ENCODE measurements at regions not wholly inside any gene's neighbourhood (a gene's known extent, or its start where the extent isn't known, plus 50 kb on each side); places are given as distances from the start of the nearest gene placed in this dataset.

- Histone ChIP-seq H3K4me1 (no peaks in the 10 kb centered on the region), H3K4me3 (no peak overlapping the region), H3K36me3 (no peaks in the 10 kb centered on the region), H3K27me3 (no peaks in the 10 kb centered on the region), H3K27ac (replicated peaks in 1 of 4) (no peak overlapping the region), H3K9me3 (no peaks in the 10 kb centered on the region)
- DNase-seq (ENCODE audit: extremely low spot score) = no peak
- TF ChIP-seq POLR2A (IDR thresholded peaks at IDR 0.05; ENCODE audit: low read depth) (no peak), POLR2AphosphoS5 (IDR thresholded peaks at IDR 0.05) (no peak), EP300 (IDR thresholded peaks at IDR 0.05) (no peak), CTCF (IDR thresholded peaks at IDR 0.05) (no peak)
- WGBS = 88% methylated on average over 4 of the region's 4 CpGs
- intact Hi-C loops (cut with DNase I) = no loop called here
Measured at GRCh38 chr9:28341913-28342312, 768.6 kb upstream of the C9orf72 start.

GRCh38 chr9:28342815-28343338, 769.6 kb upstream of the C9orf72 start:
- H3K27me3 ChIP-seq = no peaks in the 10 kb centered on the region
- no peaks in the 10 kb centered on the region for H3K36me3 ChIP-seq
- no peaks in the 10 kb centered on the region for H3K4me1 ChIP-seq
- H3K27ac ChIP-seq (replicated peaks in 1 of 4) = no peak overlapping the region
- no peak for DNase-seq (ENCODE audit: extremely low spot score)
- H3K4me3 ChIP-seq = no peak overlapping the region
- no peaks in the 10 kb centered on the region for H3K9me3 ChIP-seq
- TF ChIP-seq POLR2A (IDR thresholded peaks at IDR 0.05; ENCODE audit: low read depth) (no peak), EP300 (IDR thresholded peaks at IDR 0.05) (no peak), POLR2AphosphoS5 (IDR thresholded peaks at IDR 0.05) (no peak), CTCF (IDR thresholded peaks at IDR 0.05) (no peak)
- intact Hi-C loops (cut with DNase I) = no loop called here
- WGBS = 83% methylated on average over 2 of the region's 2 CpGs

- Histone ChIP-seq H3K4me1 (no peaks in the 10 kb centered on the region), H3K27ac (replicated peaks in 1 of 4) (no peak overlapping the region), H3K4me3 (no peak overlapping the region), H3K36me3 (no peaks in the 10 kb centered on the region), H3K27me3 (no peaks in the 10 kb centered on the region), H3K9me3 (no peaks in the 10 kb centered on the region)
- WGBS = 62% methylated on average over 2 of the region's 2 CpGs
- intact Hi-C loops (cut with DNase I) = no loop called here
- TF ChIP-seq EP300 (IDR thresholded peaks at IDR 0.05) (no peak), POLR2AphosphoS5 (IDR thresholded peaks at IDR 0.05) (no peak), POLR2A (IDR thresholded peaks at IDR 0.05; ENCODE audit: low read depth) (no peak), CTCF (IDR thresholded peaks at IDR 0.05) (no peak)
- DNase-seq (ENCODE audit: extremely low spot score) = no peak
Measured at GRCh38 chr9:28363151-28363562, 789.9 kb upstream of the C9orf72 start.

GRCh38 chr9:28365020-28365640, 791.8 kb upstream of the C9orf72 start:
- DNase-seq (ENCODE audit: extremely low spot score) = no peak
- 64% methylated on average over 6 of the region's 6 CpGs for WGBS
- Histone ChIP-seq H3K36me3 (no peaks in the 10 kb centered on the region), H3K9me3 (no peaks in the 10 kb centered on the region), H3K4me1 (no peaks in the 10 kb centered on the region), H3K27ac (replicated peaks in 1 of 4) (no peak overlapping the region), H3K4me3 (no peak overlapping the region), H3K27me3 (no peaks in the 10 kb centered on the region)
- intact Hi-C loops (cut with DNase I) = no loop called here
- TF ChIP-seq POLR2A (IDR thresholded peaks at IDR 0.05; ENCODE audit: low read depth) = no peak
- TF ChIP-seq EP300 (IDR thresholded peaks at IDR 0.05) = no peak
- TF ChIP-seq POLR2AphosphoS5 (IDR thresholded peaks at IDR 0.05) = no peak
- TF ChIP-seq CTCF (IDR thresholded peaks at IDR 0.05) = no peak

GRCh38 chr9:28365728-28366127, 792.4 kb upstream of the C9orf72 start:
- WGBS = 94% methylated on average over 2 of the region's 2 CpGs

More at GRCh38 chr9:28365728-28366127, 792.4 kb upstream of the C9orf72 start:
- TF ChIP-seq CTCF (IDR thresholded peaks at IDR 0.05) (no peak), EP300 (IDR thresholded peaks at IDR 0.05) (no peak), POLR2AphosphoS5 (IDR thresholded peaks at IDR 0.05) (no peak), POLR2A (IDR thresholded peaks at IDR 0.05; ENCODE audit: low read depth) (no peak)
- H3K36me3 ChIP-seq = no peaks in the 10 kb centered on the region
- H3K27me3 ChIP-seq = no peaks in the 10 kb centered on the region
- no peaks in the 10 kb centered on the region for H3K4me1 ChIP-seq
- intact Hi-C loops (cut with DNase I) = no loop called here
- H3K4me3 ChIP-seq = no peak overlapping the region
- no peak for DNase-seq (ENCODE audit: extremely low spot score)
- no peak overlapping the region for H3K27ac ChIP-seq (replicated peaks in 1 of 4)
- no peaks in the 10 kb centered on the region for H3K9me3 ChIP-seq

All from esophagus muscularis mucosa (tissue), 4 donors.